Stomach (tissue), 8 donors: ENCODE measurements at regions not wholly inside any gene's neighbourhood (a gene's known extent, or its start where the extent isn't known, plus 50 kb on each side); places are given as distances from the start of the nearest gene placed in this dataset.

Experiments
- DNase-seq, 2 donors: peaks; one replicate each; pipeline versions ENCODE4 v3.0.0 to v3.0.0-alpha.2; 2013 to 2019
- H3K27ac ChIP-seq, 5 donors: fragments of 200-600 bp in 4 of 5; sonication (generic) in 4 of 5; one replicate each; pipeline ENCODE4 v1.5.1; 2013 to 2019; ENCODE audit warnings: mild to moderate bottlenecking in 1 of 5, moderate library complexity in 1 of 5
- H3K27me3 ChIP-seq, 3 donors: fragments of 200-600 bp; sonication (generic); one replicate each; pipeline ENCODE4 v1.5.1; 2017 to 2019; ENCODE audit warnings: mixed run types in 1 of 3
- H3K36me3 ChIP-seq, 4 donors: fragments of 200-600 bp; sonication (generic); 1 replicate in 3 of 4; 2 replicates in 1 of 4; pipeline ENCODE4 v1.5.1; 2016 to 2019
- H3K4me1 ChIP-seq, 4 donors: fragments of 200-600 bp; sonication (generic); one replicate each; pipeline ENCODE4 v1.5.1; 2016 to 2019
- H3K4me3 ChIP-seq, 4 donors: fragments of 200-600 bp; sonication (generic) in 3 of 4; one replicate each; pipeline ENCODE4 v1.5.1; 2016 to 2019; ENCODE audit warnings: mild to moderate bottlenecking in 1 of 4
- H3K9me3 ChIP-seq, 4 donors: fragments of 200-600 bp; sonication (generic); one replicate each; pipeline ENCODE4 v1.5.1; 2016 to 2019
- CTCF ChIP-seq, 7 experiments: fragments of 450-650 bp in 4 of 7; fragments of 200-600 bp in 3 of 7; sonication (generic) in 3 of 7; IDR thresholded peaks; one replicate each; pipeline ENCODE4 v1.5.1; 2016 to 2019; ENCODE audit warnings: antibody characterized with exemption in 7 of 7, control low read depth in 2 of 7, mild to moderate bottlenecking in 1 of 7
- EP300 ChIP-seq: sonication (generic); formaldehyde crosslinking; IDR thresholded peaks from one replicate; pipeline ENCODE4 v1.6.1; 2017; ENCODE audit warnings: antibody characterized with exemption
- POLR2A ChIP-seq, 4 donors: fragments of 450-650 bp; IDR thresholded peaks; one replicate each; pipeline ENCODE4 v1.6.1; 2016; ENCODE audit warnings: antibody characterized with exemption in 4 of 4, control low read depth in 2 of 4, mild to moderate bottlenecking in 1 of 4, moderate library complexity in 1 of 4
- POLR2AphosphoS5 ChIP-seq, 3 donors: sonication (generic); formaldehyde crosslinking; IDR thresholded peaks; one replicate each; pipeline ENCODE4 v1.6.1; 2016; ENCODE audit warnings: antibody characterized with exemption in 3 of 3
- WGBS, 5 donors: extraction: QIAGEN DNeasy Blood & Tissue Kit in 3 of 5; methylation state at CpG; one replicate each; pipeline versions ENCODE4 v1.1.5 to v1.1.7; 2013 to 2018; 5-methylcytosine and 5-hydroxymethylcytosine counted together
- intact Hi-C: fragments of 100-400 bp; cut with DNase I; formaldehyde crosslinking; loops from one replicate; pipeline ENCODE4 v1.15.1; 2023; ENCODE audit warnings: low total_unique reads
- donor health status: healthy with polysubstance abuse.
- donor health status: Bipolar disorder and iron deficiency.
- donor health status: healthy.

GRCh38 chr20:16215041-16215440, 358.2 kb downstream of the KIF16B start:
- no peaks in the 10 kb centered on the region for H3K36me3 ChIP-seq
- no peak overlapping the region for H3K27ac ChIP-seq
- H3K4me1 ChIP-seq, result no peaks in the 10 kb centered on the region
- intact Hi-C loops, result no loop called here
- H3K27me3 ChIP-seq, result no peaks in the 10 kb centered on the region
- TF ChIP-seq CTCF (IDR thresholded peaks at IDR 0.05) (no peak), POLR2AphosphoS5 (IDR thresholded peaks at IDR 0.05) (no peak), EP300 (no peak), POLR2A (IDR thresholded peaks at IDR 0.05) (no peak)
- H3K4me3 ChIP-seq, result no peak overlapping the region
- peak in 1 of 2 donors; percentile 20 for DNase-seq
- WGBS, 5 donors, result 43 to 56% (median 45%) methylated on average over 4 of the region's 4 CpGs
- H3K9me3 ChIP-seq, result no peaks in the 10 kb centered on the region

GRCh38 chr20:16212790-16213189, 360.5 kb downstream of the KIF16B start:
- H3K4me3 ChIP-seq, result no peak overlapping the region
- no peaks in the 10 kb centered on the region for H3K9me3 ChIP-seq
- whole genome bisulfite sequencing, 5 donors, result 84 to 95% (median 90%) methylated on average over 6 of the region's 6 CpGs
- TF ChIP-seq CTCF (IDR thresholded peaks at IDR 0.05), result no peak
- no peak for TF ChIP-seq POLR2AphosphoS5 (IDR thresholded peaks at IDR 0.05)
- TF ChIP-seq EP300, result no peak
- TF ChIP-seq POLR2A (IDR thresholded peaks at IDR 0.05), result no peak
- H3K27me3 ChIP-seq, result no peaks in the 10 kb centered on the region
- H3K4me1 ChIP-seq, result no peaks in the 10 kb centered on the region
- intact Hi-C loops, result no loop called here
- no peaks in the 10 kb centered on the region for H3K36me3 ChIP-seq
- no peak overlapping the region for H3K27ac ChIP-seq
- DNase-seq, result no peak

GRCh38 chr20:16209951-16210361, 363.3 kb downstream of the KIF16B start:
- Histone ChIP-seq H3K9me3 (no peaks in the 10 kb centered on the region), H3K4me1 (no peaks in the 10 kb centered on the region), H3K4me3 (no peak overlapping the region), H3K27ac (no peak overlapping the region), H3K36me3 (no peaks in the 10 kb centered on the region), H3K27me3 (no peaks in the 10 kb centered on the region)
- no peak for TF ChIP-seq CTCF (IDR thresholded peaks at IDR 0.05)
- no peak for TF ChIP-seq POLR2AphosphoS5 (IDR thresholded peaks at IDR 0.05)
- TF ChIP-seq POLR2A (IDR thresholded peaks at IDR 0.05), result no peak
- no peak for TF ChIP-seq EP300
- intact Hi-C loops, result no loop called here
- DNase-seq, result peak in 1 of 2 donors; percentile 65
- WGBS, 5 donors, result 60 to 83% (median 73%) methylated on average over 4 of the region's 4 CpGs

GRCh38 chr20:16209357-16209756, 363.9 kb downstream of the KIF16B start:
- peak in 1 of 2 donors; percentile 20 for DNase-seq
- Histone ChIP-seq H3K4me1 (no peaks in the 10 kb centered on the region), H3K27me3 (no peaks in the 10 kb centered on the region), H3K36me3 (no peaks in the 10 kb centered on the region), H3K9me3 (no peaks in the 10 kb centered on the region), H3K27ac (no peak overlapping the region), H3K4me3 (no peak overlapping the region)
- intact Hi-C loops, result no loop called here
- WGBS, 5 donors, result 72 to 94% (median 90%) methylated on average over 2 of the region's 2 CpGs
- TF ChIP-seq CTCF (IDR thresholded peaks at IDR 0.05), result no peak
- TF ChIP-seq POLR2A (IDR thresholded peaks at IDR 0.05), result no peak
- no peak for TF ChIP-seq POLR2AphosphoS5 (IDR thresholded peaks at IDR 0.05)
- TF ChIP-seq EP300, result no peak
